OCI-LY7 (cell line): ENCODE measurements at regions not wholly inside any gene's neighbourhood (a gene's known extent, or its start where the extent isn't known, plus 50 kb on each side); places are given as distances from the start of the nearest gene placed in this dataset.

Experiments used
- CTCF ChIP-seq: fragments of 200-600 bp; sonication (generic); conservative IDR thresholded peaks from 2 replicates; pipeline ENCODE4 v1.5.1; 2014; ENCODE audit warnings: mild to moderate bottlenecking, antibody characterized with exemption, low read length, moderate library complexity, mixed read lengths
- EZH2phosphoT487 ChIP-seq: fragments of 200-600 bp; sonication (generic); IDR thresholded peaks from 2 replicates; pipeline ENCODE4 v1.6.1; 2018; ENCODE audit warnings: low read depth, borderline replicate concordance, mild to moderate bottlenecking, mixed run types, antibody characterized with exemption, low read length, moderate library complexity, mixed read lengths

GRCh38 chr2:5951471-5951870 is 259.3 kb downstream of the SOX11 start:
- TF ChIP-seq CTCF (no peak), EZH2phosphoT487 (no peak)
